BLaER1 treated with 17β-estradiol and CSF1 and Interleukin-3, amounts not matched to agents 10 nM and 100 nM (cell line): ENCODE measurements at regions not wholly inside any gene's neighbourhood (a gene's known extent, or its start where the extent isn't known, plus 50 kb on each side); places are given as distances from the start of the nearest gene placed in this dataset.
A peak's percentile ranks its signal among the peaks of the same experiment; 100 is the strongest.

Experiments
- H3K27ac ChIP-seq, 11 experiments: shearing (Covaris generic); formaldehyde crosslinking; 2 replicates each; pipeline ENCODE4 v1.8.1; 2022
- H3K27me3 ChIP-seq, 11 experiments: shearing (Covaris generic); formaldehyde crosslinking; 2 replicates each; pipeline ENCODE4 v1.8.1; 2022
- H3K36me3 ChIP-seq, 11 experiments: shearing (Covaris generic); formaldehyde crosslinking; 2 replicates each; pipeline ENCODE4 v1.8.1; 2022
- H3K4me1 ChIP-seq, 10 experiments: shearing (Covaris generic); formaldehyde crosslinking; 2 replicates each; pipeline ENCODE4 v1.8.1; 2022
- H3K4me2 ChIP-seq, 11 experiments: shearing (Covaris generic); formaldehyde crosslinking; 2 replicates each; pipeline ENCODE4 v1.8.1; 2022
- H3K4me3 ChIP-seq, 10 experiments: shearing (Covaris generic); formaldehyde crosslinking; 2 replicates each; pipeline ENCODE4 v1.8.1; 2022
- H3K9ac ChIP-seq, 11 experiments: shearing (Covaris generic); formaldehyde crosslinking; 2 replicates each; pipeline ENCODE4 v1.8.1; 2022
- H3K9me3 ChIP-seq, 11 experiments: shearing (Covaris generic); formaldehyde crosslinking; replicated peaks in 1 of 11; 2 replicates each; pipeline ENCODE4 v1.8.1; 2022
- H4K20me1 ChIP-seq, 11 experiments: shearing (Covaris generic); formaldehyde crosslinking; 2 replicates each; pipeline ENCODE4 v1.8.1; 2022
- Cebpa-rat ChIP-seq, 11 experiments: shearing (Covaris generic); IDR thresholded peaks; 2 replicates each; pipeline ENCODE4 v1.8.1; 2022

- Histone ChIP-seq H3K4me3 (no peak overlapping the region), H4K20me1 (no peaks in the 10 kb centered on the region), H3K9me3 (no peaks in the 10 kb centered on the region), H3K4me2 (no peak overlapping the region), H3K27me3 (no peaks in the 10 kb centered on the region), H3K9ac (no peak overlapping the region), H3K27ac (no peak overlapping the region), H3K36me3 (no peaks in the 10 kb centered on the region), H3K4me1 (no peaks in the 10 kb centered on the region)
- no peak for TF ChIP-seq Cebpa-rat (IDR thresholded peaks at IDR 0.05)
Measured at GRCh38 chr12:77777274-77777673, 53.4 kb upstream of the NAV3 start.

- Histone ChIP-seq H3K36me3 (no peaks in the 10 kb centered on the region), H3K27ac (no peak overlapping the region), H3K9me3 (no peaks in the 10 kb centered on the region), H3K4me3 (no peak overlapping the region), H3K27me3 (no peaks in the 10 kb centered on the region), H3K4me1 (no peaks in the 10 kb centered on the region), H4K20me1 (no peaks in the 10 kb centered on the region), H3K4me2 (no peak overlapping the region), H3K9ac (no peak overlapping the region)
- TF ChIP-seq Cebpa-rat (IDR thresholded peaks at IDR 0.05): no peak
Measured at GRCh38 chr12:77774761-77775160, 55.9 kb upstream of the NAV3 start.

DNA sequence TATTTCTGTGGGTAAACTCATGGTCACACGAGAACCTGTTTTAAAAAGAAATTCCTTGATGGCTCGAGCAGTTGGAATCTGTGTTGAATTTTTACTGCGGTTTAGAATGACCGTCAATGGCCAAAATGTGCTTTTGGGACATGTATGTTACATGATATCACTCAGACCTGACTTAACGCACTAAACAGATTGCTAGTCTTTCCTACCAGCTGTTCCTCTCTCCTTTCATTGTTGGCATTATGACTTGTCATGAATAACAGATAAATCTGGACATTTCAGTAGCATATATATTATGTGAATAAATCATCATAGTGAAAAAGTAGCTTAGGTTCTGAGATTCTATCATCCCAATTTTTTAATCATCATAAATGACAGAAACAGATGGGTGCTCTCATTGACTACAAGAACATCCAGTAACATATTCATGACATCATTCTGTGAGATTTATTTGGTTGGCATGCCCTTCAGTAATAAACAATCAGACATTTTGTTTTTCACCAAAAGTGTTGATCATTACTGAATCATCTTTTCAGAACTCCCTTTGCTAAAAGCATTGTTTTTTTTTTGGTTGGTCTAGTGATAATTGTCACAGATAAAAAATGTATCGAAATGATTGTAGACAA, 57.9 kb upstream of the NAV3 start:
- no peak for TF ChIP-seq Cebpa-rat (IDR thresholded peaks at IDR 0.05)
- Histone ChIP-seq H3K4me1 (no peaks in the 10 kb centered on the region), H3K9me3 (peaks cover 10 to 15% (median 11%) of the 10 kb centered on the region in 11 experiments), H3K27me3 (no peaks in the 10 kb centered on the region), H4K20me1 (no peaks in the 10 kb centered on the region), H3K9ac (no peak overlapping the region), H3K27ac (no peak overlapping the region), H3K4me3 (no peak overlapping the region), H3K4me2 (no peak overlapping the region), H3K36me3 (0 out of 22 replicates have a peak, but pooled peaks cover 0 to under 1% (median 0%) of the 10 kb centered on the region in 11 experiments)

- TF ChIP-seq Cebpa-rat (IDR thresholded peaks at IDR 0.05): no peak
- peaks cover 20 to 27% (median 25%) of the 10 kb centered on the region in 11 experiments for H3K9me3 ChIP-seq
- no peak overlapping the region for H3K4me3 ChIP-seq
- peaks cover 0 to 4% (median 0%) of the 10 kb centered on the region in 11 experiments; a peak in 1 of 22 replicates for H3K36me3 ChIP-seq
- no peak overlapping the region for H3K4me2 ChIP-seq
- no peak overlapping the region for H3K27ac ChIP-seq
- peaks cover 0 to 18% (median 6%) of the 10 kb centered on the region in 10 experiments; a peak in 12 of 20 replicates for H3K4me1 ChIP-seq
- no peaks in the 10 kb centered on the region for H3K27me3 ChIP-seq
- H4K20me1 ChIP-seq: no peaks in the 10 kb centered on the region
- no peak overlapping the region for H3K9ac ChIP-seq
Measured at GRCh38 chr12:77768558-77768957, 62.1 kb upstream of the NAV3 start.

DNA sequence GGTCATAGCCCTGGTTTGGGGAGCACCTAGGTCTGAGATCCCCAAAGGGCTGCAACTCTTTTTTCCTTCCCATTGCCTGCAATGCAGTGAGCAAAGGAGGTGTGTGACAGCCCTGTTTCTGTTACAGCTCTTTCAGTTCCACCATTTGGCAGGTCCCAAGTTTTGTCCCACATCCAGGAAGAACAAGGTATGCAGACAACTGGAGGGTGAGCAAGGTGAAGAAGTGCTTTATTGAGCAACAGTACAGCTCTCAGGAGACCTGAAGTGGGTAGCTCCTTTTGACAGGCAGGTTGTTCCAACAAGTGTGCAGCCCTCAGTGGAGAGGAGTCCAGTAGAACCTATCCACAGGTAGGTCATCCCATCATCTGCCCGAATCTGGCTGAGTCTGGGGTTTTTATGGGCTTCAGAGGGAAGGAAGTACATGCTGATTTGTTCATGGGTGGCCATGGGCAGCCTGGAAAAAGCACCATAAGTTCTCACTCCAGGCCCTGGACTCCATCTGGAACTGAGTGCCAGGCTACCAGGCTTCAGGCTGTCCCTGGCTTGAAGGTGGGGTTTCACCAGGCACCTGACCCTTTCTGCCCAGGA, 62.8 kb upstream of the NAV3 start:
- Histone ChIP-seq H3K9me3 (peaks cover 20 to 27% (median 25%) of the 10 kb centered on the region in 11 experiments), H3K36me3 (peaks cover 0 to 4% (median 0%) of the 10 kb centered on the region in 11 experiments; a peak in 1 of 22 replicates), H3K9ac (no peak overlapping the region), H3K4me1 (peaks cover 0 to 18% (median 6%) of the 10 kb centered on the region in 10 experiments; a peak in 12 of 20 replicates), H3K27ac (no peak overlapping the region), H4K20me1 (no peaks in the 10 kb centered on the region), H3K4me2 (no peak overlapping the region), H3K4me3 (0 out of 20 replicates have a peak overlapping the region, but pooled peaks of 1 of the 10 experiments have one; percentile 7), H3K27me3 (no peaks in the 10 kb centered on the region)
- no peak for TF ChIP-seq Cebpa-rat (IDR thresholded peaks at IDR 0.05)

DNA sequence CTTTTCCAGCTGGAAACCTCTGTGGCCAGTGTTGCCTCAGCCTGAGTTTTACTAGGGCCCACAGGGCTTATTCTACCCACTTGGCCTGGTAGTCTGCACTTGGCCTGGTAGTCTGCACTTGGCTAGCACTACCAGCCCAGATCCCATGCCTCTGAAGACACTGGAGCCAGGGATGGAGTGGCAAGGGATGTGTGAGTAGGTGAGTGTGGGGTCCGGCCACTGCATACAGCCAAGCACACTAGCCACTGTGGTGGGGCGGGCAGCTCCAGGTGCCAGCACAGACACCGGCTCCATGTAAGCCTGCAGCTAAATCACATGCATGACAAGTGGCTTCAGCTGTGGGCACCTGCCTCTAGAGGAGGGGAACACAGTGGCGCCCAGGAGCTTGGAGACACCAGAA, 63.4 kb upstream of the NAV3 start:
- H3K27me3 ChIP-seq: no peaks in the 10 kb centered on the region
- H3K9ac ChIP-seq: no peak overlapping the region
- TF ChIP-seq Cebpa-rat (IDR thresholded peaks at IDR 0.05): no peak

GRCh38 chr12:77766224-77766623, 64.5 kb upstream of the NAV3 start:
- Histone ChIP-seq H3K4me2 (peak overlapping the region in 6 of 11 experiments; percentile 8 to 60 (median 20); a peak in 6 of 22 replicates), H3K27me3 (no peaks in the 10 kb centered on the region), H3K27ac (no peak overlapping the region), H4K20me1 (no peaks in the 10 kb centered on the region), H3K9me3 (peaks cover 20 to 27% (median 25%) of the 10 kb centered on the region in 11 experiments), H3K36me3 (peaks cover 0 to 4% (median 0%) of the 10 kb centered on the region in 11 experiments; a peak in 1 of 22 replicates), H3K4me3 (no peak overlapping the region), H3K9ac (no peak overlapping the region), H3K4me1 (peaks cover 0 to 18% (median 6%) of the 10 kb centered on the region in 10 experiments; a peak in 12 of 20 replicates)
- TF ChIP-seq Cebpa-rat (IDR thresholded peaks at IDR 0.05): no peak

More for the DNA sequence above, 63.4 kb upstream of the NAV3 start:
- Histone ChIP-seq H3K4me2 (no peak overlapping the region), H3K4me3 (0 out of 20 replicates have a peak overlapping the region, but pooled peaks of 1 of the 10 experiments have one; percentile 7), H3K9me3 (peaks cover 20 to 27% (median 25%) of the 10 kb centered on the region in 11 experiments), H3K36me3 (peaks cover 0 to 4% (median 0%) of the 10 kb centered on the region in 11 experiments; a peak in 1 of 22 replicates), H3K4me1 (peaks cover 0 to 18% (median 6%) of the 10 kb centered on the region in 10 experiments; a peak in 12 of 20 replicates), H4K20me1 (no peaks in the 10 kb centered on the region), H3K27ac (no peak overlapping the region)

- Histone ChIP-seq H3K9ac (no peak overlapping the region), H3K27me3 (no peaks in the 10 kb centered on the region), H3K9me3 (no peaks in the 10 kb centered on the region), H3K4me2 (no peak overlapping the region), H4K20me1 (no peaks in the 10 kb centered on the region), H3K36me3 (no peaks in the 10 kb centered on the region), H3K27ac (no peak overlapping the region), H3K4me1 (peaks cover 0 to 18% (median 5%) of the 10 kb centered on the region in 10 experiments; a peak in 12 of 20 replicates), H3K4me3 (no peak overlapping the region)
- TF ChIP-seq Cebpa-rat (IDR thresholded peaks at IDR 0.05): no peak
Measured at GRCh38 chr12:77761286-77761685, 69.4 kb upstream of the NAV3 start.

DNA sequence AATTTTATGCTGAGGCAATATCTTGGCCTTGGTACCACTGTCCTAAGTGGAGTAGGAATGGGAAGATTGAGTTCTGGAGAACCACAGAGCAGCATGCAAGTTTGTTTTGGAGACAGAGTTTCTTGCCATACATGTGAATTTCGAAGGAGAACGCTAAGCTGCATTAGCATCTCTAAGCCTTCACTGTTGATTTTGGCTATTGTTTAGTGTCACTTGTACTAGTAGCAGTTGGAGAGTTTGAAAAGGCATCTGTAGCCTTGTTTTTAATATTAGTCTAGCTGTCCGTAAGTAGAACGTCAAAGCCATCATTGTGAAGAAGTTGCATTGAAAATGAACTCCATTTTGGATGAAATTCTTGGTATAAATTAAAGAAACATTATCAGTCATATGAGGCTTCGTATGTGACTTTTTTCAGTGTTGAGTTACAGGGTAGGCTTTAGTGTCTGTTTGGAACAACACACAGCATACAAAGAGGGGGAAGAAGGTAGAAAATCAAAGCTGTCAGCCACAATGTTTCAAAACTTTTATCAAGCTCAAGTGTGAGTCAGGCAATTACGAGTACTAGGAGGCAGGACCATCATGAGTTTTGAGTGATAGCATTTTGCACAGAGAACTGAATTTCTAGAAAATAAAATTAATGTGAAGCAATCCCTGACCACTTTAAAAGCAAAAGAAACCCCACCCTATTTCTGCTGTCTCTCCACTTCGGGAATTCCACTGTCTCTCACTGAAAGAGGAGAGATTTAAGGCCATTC, 70.2 kb upstream of the NAV3 start:
- Histone ChIP-seq H3K4me1 (peaks cover 0 to 9% (median 2%) of the 10 kb centered on the region in 10 experiments; a peak in 10 of 20 replicates), H3K9me3 (no peaks in the 10 kb centered on the region), H3K9ac (no peak overlapping the region), H4K20me1 (no peaks in the 10 kb centered on the region), H3K4me3 (no peak overlapping the region), H3K36me3 (no peaks in the 10 kb centered on the region), H3K27ac (no peak overlapping the region), H3K27me3 (no peaks in the 10 kb centered on the region), H3K4me2 (no peak overlapping the region)
- TF ChIP-seq Cebpa-rat (IDR thresholded peaks at IDR 0.05): no peak
